ENCODE measurements at regions not wholly inside any gene's neighbourhood (a gene's known extent, or its start where the extent isn't known, plus 50 kb on each side); places are given as distances from the start of the nearest gene placed in this dataset.

GRCh38 chrX:45795546-45795945 is 594.9 kb upstream of the DIPK2B start:
- TF ChIP-seq HOXA7 (CRISPR knock-in tag; IDR thresholded peaks at IDR 0.05), result no peak
- TF ChIP-seq POLR2A (IDR thresholded peaks at IDR 0.05; ENCODE audit: low read length), result no peak
- no peak for TF ChIP-seq ESRRA (IDR thresholded peaks at IDR 0.05; ENCODE audit: borderline replicate concordance, low read length)
- no peak for TF ChIP-seq HDAC2 (IDR thresholded peaks at IDR 0.05)
- TF ChIP-seq CTCF (IDR thresholded peaks at IDR 0.05), result no peak
- no peak for TF ChIP-seq SMC3 (IDR thresholded peaks at IDR 0.05)
- TF ChIP-seq JUNB (IDR thresholded peaks at IDR 0.05), result no peak
